K562 (cell line): ENCODE measurements at regions not wholly inside any gene's neighbourhood (a gene's known extent, or its start where the extent isn't known, plus 50 kb on each side); places are given as distances from the start of the nearest gene placed in this dataset.

Experiments used
- CHD7 ChIP-seq: fragments of 200-600 bp; sonication (generic); IDR thresholded peaks from one replicate; pipeline ENCODE4 v1.6.1; 2012; ENCODE audit warnings: mild to moderate bottlenecking, low read depth, low read length, inconsistent platforms

DNA sequence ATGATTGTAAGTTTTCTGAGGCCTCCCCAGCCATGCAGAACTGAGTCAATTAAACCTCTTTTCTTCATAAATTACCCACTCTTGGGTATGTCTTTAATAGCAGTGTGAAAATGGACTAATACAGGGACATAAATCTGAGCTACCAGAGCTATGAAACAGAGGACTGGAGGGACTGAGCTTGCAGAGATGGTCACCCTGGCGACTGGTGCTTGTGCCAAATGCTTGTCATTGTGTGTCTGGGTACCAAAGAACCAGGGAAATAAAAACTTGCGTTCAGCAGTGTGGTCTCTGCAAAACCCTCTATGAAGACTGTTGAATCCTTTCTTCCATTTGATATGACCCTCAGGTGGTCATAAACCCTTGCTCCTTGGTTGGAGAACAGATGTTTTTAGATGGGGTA, 105.1 kb upstream of the PRL start (continued):
- TF ChIP-seq CHD7 = no peak
